ENCODE measurements at regions not wholly inside any gene's neighbourhood (a gene's known extent, or its start where the extent isn't known, plus 50 kb on each side); places are given as distances from the start of the nearest gene placed in this dataset.

- no peak for DNase-seq (ENCODE audit: low spot score)
Measured at GRCh38 chr2:4499316-4500030, 796.1 kb downstream of the DCDC2C start.

GRCh38 chr2:4501525-4501924 is 798.1 kb downstream of the DCDC2C start:
- no peak for DNase-seq (ENCODE audit: low spot score)

GRCh38 chr2:4502230-4502843 is 799.0 kb downstream of the DCDC2C start:
- DNase-seq (ENCODE audit: low spot score), result no peak

GRCh38 chr2:4507661-4508060 is 804.3 kb downstream of the DCDC2C start:
- DNase-seq (ENCODE audit: low spot score), result no peak

- no peak for DNase-seq (ENCODE audit: low spot score)
Measured at GRCh38 chr2:4515871-4516761, 812.7 kb downstream of the DCDC2C start.

GRCh38 chr2:4518596-4518995 is 815.2 kb downstream of the DCDC2C start:
- no peak for DNase-seq (ENCODE audit: low spot score)

GRCh38 chr2:4522498-4523421 is 819.4 kb downstream of the DCDC2C start:
- no peak for DNase-seq (ENCODE audit: low spot score)

GRCh38 chr2:4527416-4527815 is 824.0 kb downstream of the DCDC2C start:
- no peak for DNase-seq (ENCODE audit: low spot score)

GRCh38 chr2:4528246-4528645 is 824.9 kb downstream of the DCDC2C start:
- DNase-seq (ENCODE audit: low spot score), result no peak

GRCh38 chr2:4528773-4529172 is 825.4 kb downstream of the DCDC2C start:
- no peak for DNase-seq (ENCODE audit: low spot score)

GRCh38 chr2:4529738-4530137 is 826.4 kb downstream of the DCDC2C start:
- DNase-seq (ENCODE audit: low spot score), result no peak

- DNase-seq (ENCODE audit: low spot score), result no peak
Measured at GRCh38 chr2:4530231-4530630, 826.9 kb downstream of the DCDC2C start.

GRCh38 chr2:4533806-4534205 is 830.4 kb downstream of the DCDC2C start:
- no peak for DNase-seq (ENCODE audit: low spot score)

GRCh38 chr2:4539121-4539520 is 835.7 kb downstream of the DCDC2C start:
- no peak for DNase-seq (ENCODE audit: low spot score)

- DNase-seq (ENCODE audit: low spot score), result no peak
Measured at GRCh38 chr2:4549666-4550210, 846.4 kb downstream of the DCDC2C start.

GRCh38 chr2:4551691-4552474 is 848.5 kb downstream of the DCDC2C start:
- DNase-seq (ENCODE audit: low spot score), result no peak

GRCh38 chr2:4553241-4553640 is 849.9 kb downstream of the DCDC2C start:
- no peak for DNase-seq (ENCODE audit: low spot score)

- DNase-seq (ENCODE audit: low spot score), result no peak
Measured at GRCh38 chr2:4556135-4556896, 852.9 kb downstream of the DCDC2C start.

GRCh38 chr2:4561196-4561595 is 857.8 kb downstream of the DCDC2C start:
- DNase-seq (ENCODE audit: low spot score), result no peak

- no peak for DNase-seq (ENCODE audit: low spot score)
Measured at GRCh38 chr2:4576075-4576474, 872.7 kb downstream of the DCDC2C start.
